HepG2 (cell line): ENCODE measurements at regions not wholly inside any gene's neighbourhood (a gene's known extent, or its start where the extent isn't known, plus 50 kb on each side); places are given as distances from the start of the nearest gene placed in this dataset.
A peak's percentile ranks its signal among the peaks of the same experiment; 100 is the strongest.

Experiments used
- ATAC-seq: fragments of 200-7000 bp; cut with Tn5 transposase; 3 replicates; pipeline ENCODE4 v1.9.1; 2020; ENCODE audit warnings: mild to moderate bottlenecking, moderate library complexity
- BruUV-seq: library from RNA; stranded (reverse); fragments of 400-500 nt; replicated peaks from 2 replicates; lab custom pipeline; 2021; lab: Mats Ljungman, UMichigan
- CTCF ChIA-PET: fragments of 300-600 bp; formaldehyde crosslinking; extraction: SDS; loops from one replicate; lab custom pipeline; 2021; ENCODE audit warnings: low total read pairs, inconsistent platforms, low intra/inter-chr PET ratio; lab: Yijun Ruan, JAX
- POLR2A ChIA-PET: fragments of 350-600 bp; sonication (Branson Sonifier 250); formaldehyde crosslinking; loops from one replicate; lab custom pipeline; 2020; ENCODE audit warnings: antibody characterized with exemption, inconsistent platforms; lab: Yijun Ruan, JAX
- DNase-seq: peaks from one replicate; pipeline ENCODE4 v3.0.0-alpha.2; 2015; ENCODE audit warnings: low spot score
- FAIRE-seq: peaks from 3 replicates; lab custom pipeline; 2011; peaks lifted over from hg19 to GRCh38; lab: Jason Lieb, UNC
- H2AFZ ChIP-seq: one replicate; pipeline ENCODE4 v1.6.1; 2011; ENCODE audit warnings: low read length, inconsistent platforms
- H3K27ac ChIP-seq: fragments of 300-600 bp; 3 replicates; pipeline ENCODE4 v1.8.0; 2011; ENCODE audit warnings: mixed run types, mild to moderate bottlenecking, mixed read lengths, low read length, inconsistent platforms; ENCODE audit not compliant: insufficient read depth; ENCODE audit errors: extremely low read length
- H3K27me3 ChIP-seq, 2 experiments: fragments of 200-600 bp in 1 of 2; 2 replicates in 1 of 2; 3 replicates in 1 of 2; pipeline versions ENCODE4 v1.6.0 to v1.8.0; 2011; ENCODE audit warnings: low read length in 2 of 2, mild to moderate bottlenecking in 2 of 2, moderate library complexity in 2 of 2, inconsistent platforms in 1 of 2; ENCODE audit not compliant: insufficient read depth in 2 of 2, control insufficient read depth in 1 of 2
- H3K36me3 ChIP-seq, 2 experiments: fragments of 200-600 bp in 1 of 2; replicated peaks in 1 of 2; 2 replicates in 1 of 2; 3 replicates in 1 of 2; pipeline versions ENCODE4 v1.5.1 to v1.8.0; 2011; ENCODE audit warnings: low read length in 2 of 2, inconsistent platforms in 1 of 2; ENCODE audit not compliant: insufficient read depth in 2 of 2, control insufficient read depth in 1 of 2
- H3K4me1 ChIP-seq: 2 replicates; pipeline ENCODE4 v1.5.1; 2012; ENCODE audit warnings: low read length, inconsistent platforms; ENCODE audit not compliant: insufficient read depth
- H3K4me2 ChIP-seq: 2 replicates; pipeline ENCODE4 v1.6.0; 2011; ENCODE audit warnings: low read depth, low read length, inconsistent platforms
- H3K4me3 ChIP-seq, 3 experiments: fragments of 200-600 bp in 1 of 3; sonication (generic), shearing (Covaris generic) in 1 of 3; replicated peaks in 1 of 3; 2 replicates each; pipeline ENCODE4 v1.5.1; 2011 to 2016; ENCODE audit warnings: low read length in 3 of 3, inconsistent platforms in 2 of 3, low read depth in 2 of 3, mild to moderate bottlenecking in 2 of 3, control low read depth in 1 of 3, mixed read lengths in 1 of 3; ENCODE audit not compliant: insufficient read depth in 1 of 3
- H3K79me2 ChIP-seq: one replicate; pipeline ENCODE4 v1.6.1; 2011; ENCODE audit warnings: low read length, inconsistent platforms; ENCODE audit not compliant: insufficient read depth
- H3K9ac ChIP-seq: 2 replicates; pipeline ENCODE4 v1.6.0; 2011; ENCODE audit warnings: mild to moderate bottlenecking, low read depth, low read length, inconsistent platforms; ENCODE audit not compliant: insufficient read depth
- H3K9me3 ChIP-seq: 2 replicates; pipeline ENCODE4 v1.5.1; 2012; ENCODE audit warnings: mild to moderate bottlenecking, low read length
- H4K20me1 ChIP-seq: 2 replicates; pipeline ENCODE4 v1.6.0; 2011; ENCODE audit warnings: inconsistent platforms, mild to moderate bottlenecking, low read length, moderate library complexity; ENCODE audit not compliant: insufficient read depth
- CC2D1A ChIP-seq: sonication (generic); formaldehyde crosslinking; IDR thresholded peaks from 2 replicates; pipeline ENCODE4 v1.8.1; 2023; ENCODE audit warnings: mild to moderate bottlenecking, missing genetic modification reagents
- SAFB2 ChIP-seq: sonication (generic); formaldehyde crosslinking; IDR thresholded peaks from 2 replicates; pipeline ENCODE4 v1.5.1; 2020; ENCODE audit warnings: missing genetic modification reagents, low read depth, mild to moderate bottlenecking, borderline replicate concordance
- ZMYM3 ChIP-seq: sonication (generic); formaldehyde crosslinking; IDR thresholded peaks from 2 replicates; pipeline ENCODE4 v1.5.1; 2020; ENCODE audit warnings: mild to moderate bottlenecking, missing genetic modification reagents
- ZNF768 ChIP-seq: sonication (generic); formaldehyde crosslinking; IDR thresholded peaks from 2 replicates; pipeline ENCODE4 v1.4.0; 2020; ENCODE audit warnings: missing genetic modification reagents
- ZNF883 ChIP-seq: sonication (generic); formaldehyde crosslinking; IDR thresholded peaks from 2 replicates; pipeline ENCODE4 v1.5.1; 2020; ENCODE audit warnings: mild to moderate bottlenecking, missing genetic modification reagents; ENCODE audit errors: not compliant biosample characterization
- ZSCAN9 ChIP-seq: IDR thresholded peaks from 2 replicates; pipeline ENCODE4 v1.6.1; 2016; ENCODE audit warnings: borderline replicate concordance
- WGBS: methylation state at CpG from one replicate; pipeline ENCODE4 v1.1.6; 2017; ENCODE audit warnings: low lambda C conversion rate; 5-methylcytosine and 5-hydroxymethylcytosine counted together
- in situ Hi-C: cut with HindIII; loops from 2 replicates; pipeline ENCODE4 v1.10.0; 2017; ENCODE audit warnings: low pct_unique_long_range_greater_than_20kb; ENCODE audit not compliant: extremely low pct_ligation_motif_present
- intact Hi-C: fragments of 100-400 bp; cut with micrococcal nuclease; formaldehyde crosslinking; loops from one replicate; pipeline ENCODE4 v1.10.0; 2022; ENCODE audit not compliant: unreplicated experiment
- TF ChIP-seq, protein P1 (sequence below): sonication (generic); formaldehyde crosslinking; IDR thresholded peaks from 2 replicates; pipeline ENCODE4 v1.5.1; 2020; ENCODE audit warnings: mild to moderate bottlenecking, missing genetic modification reagents, moderate library complexity
- TF ChIP-seq, protein P2 (sequence below): sonication (generic); formaldehyde crosslinking; IDR thresholded peaks from 2 replicates; pipeline ENCODE4 v1.4.0; 2020; ENCODE audit warnings: mild to moderate bottlenecking, missing genetic modification reagents
- TF ChIP-seq, protein P3 (sequence below): sonication (generic); formaldehyde crosslinking; IDR thresholded peaks from 2 replicates; pipeline ENCODE4 v1.8.0; 2022; ENCODE audit warnings: missing genetic modification reagents, mild to moderate bottlenecking, moderate library complexity, borderline replicate concordance
- TF ChIP-seq, protein P4 (sequence below): sonication (generic); formaldehyde crosslinking; IDR thresholded peaks from 2 replicates; pipeline ENCODE4 v1.4.0; 2020; ENCODE audit warnings: missing genetic modification reagents, borderline replicate concordance
- TF ChIP-seq, protein P5 (sequence below): sonication (generic); formaldehyde crosslinking; IDR thresholded peaks from 2 replicates; pipeline ENCODE4 v1.8.0; 2022; ENCODE audit warnings: missing genetic modification reagents, mild to moderate bottlenecking, borderline replicate concordance
- TF ChIP-seq, protein P6 (sequence below): sonication (generic); formaldehyde crosslinking; IDR thresholded peaks from 2 replicates; pipeline ENCODE4 v1.4.0; 2020; ENCODE audit warnings: mild to moderate bottlenecking, missing genetic modification reagents

DNA sequence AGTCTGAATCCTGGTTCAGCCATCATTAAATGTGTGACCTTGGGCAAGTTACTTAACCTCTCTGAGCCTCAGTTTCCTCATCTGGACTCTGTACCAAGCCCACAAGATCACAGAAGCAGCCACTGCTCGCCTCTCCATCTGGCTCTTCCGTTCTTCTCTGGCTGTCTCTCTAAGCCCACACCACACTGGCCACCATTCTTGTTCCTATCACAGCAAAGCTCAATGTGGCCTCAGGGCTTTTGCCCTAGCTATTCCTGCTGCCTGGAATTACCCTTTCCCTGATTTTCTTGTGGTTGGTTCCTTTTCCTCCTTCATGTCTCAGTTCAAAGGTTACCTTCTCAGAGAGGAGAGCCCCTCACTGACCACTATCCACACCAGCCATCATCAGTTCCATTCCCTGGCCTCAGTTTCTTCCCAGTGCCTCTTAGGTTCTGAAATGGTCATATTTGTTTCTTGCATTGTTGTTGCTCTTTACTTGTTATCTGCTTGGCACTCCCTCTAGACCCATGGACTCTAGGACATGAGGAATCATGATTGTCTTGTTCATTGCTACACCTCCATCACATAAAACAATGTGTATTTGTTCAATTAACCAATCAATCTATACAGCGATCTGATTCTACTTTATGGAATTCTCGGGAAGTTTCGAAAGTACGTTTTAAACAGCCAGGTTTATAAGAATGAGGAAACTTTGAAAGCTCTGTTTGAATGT lies 56.5 kb upstream of the PTPN1 start:
- in situ Hi-C loops (no loop called here), intact Hi-C loops (no loop called here)
- no TSS peak for BruUV-seq
- Histone ChIP-seq H4K20me1 (no peaks in the 10 kb centered on the region), H2AFZ (no peak overlapping the region), H3K9me3 (no peaks in the 10 kb centered on the region), H3K9ac (no peak overlapping the region), H3K27me3 (no peaks in the 10 kb centered on the region; a peak in 1 of 5 replicates), H3K36me3 (no peaks in the 10 kb centered on the region), H3K4me2 (peak overlapping the region; percentile 5; the same call in 1 of the 2 replicates), H3K27ac (no peak overlapping the region), H3K79me2 (no peaks in the 10 kb centered on the region), H3K4me1 (peaks cover 99% of the 10 kb centered on the region), H3K4me3 (no peak overlapping the region)
- ATAC-seq (no peak), DNase-seq (no peak), FAIRE-seq (peak; percentile 32)
- POLR2A ChIA-PET: interaction anchor here (1.0 to 6.2 kb wide), 9 partner anchors 11 to 264 kb away, joined by 3 to 70 read pairs (median 7); partner anchors contain the start of gene CEBPB
- CTCF ChIA-PET: no interaction called here
- 72% methylated on average over 6 of the region's 6 CpGs for WGBS
- TF ChIP-seq CC2D1A: no peak
- TF ChIP-seq, protein P1, sequence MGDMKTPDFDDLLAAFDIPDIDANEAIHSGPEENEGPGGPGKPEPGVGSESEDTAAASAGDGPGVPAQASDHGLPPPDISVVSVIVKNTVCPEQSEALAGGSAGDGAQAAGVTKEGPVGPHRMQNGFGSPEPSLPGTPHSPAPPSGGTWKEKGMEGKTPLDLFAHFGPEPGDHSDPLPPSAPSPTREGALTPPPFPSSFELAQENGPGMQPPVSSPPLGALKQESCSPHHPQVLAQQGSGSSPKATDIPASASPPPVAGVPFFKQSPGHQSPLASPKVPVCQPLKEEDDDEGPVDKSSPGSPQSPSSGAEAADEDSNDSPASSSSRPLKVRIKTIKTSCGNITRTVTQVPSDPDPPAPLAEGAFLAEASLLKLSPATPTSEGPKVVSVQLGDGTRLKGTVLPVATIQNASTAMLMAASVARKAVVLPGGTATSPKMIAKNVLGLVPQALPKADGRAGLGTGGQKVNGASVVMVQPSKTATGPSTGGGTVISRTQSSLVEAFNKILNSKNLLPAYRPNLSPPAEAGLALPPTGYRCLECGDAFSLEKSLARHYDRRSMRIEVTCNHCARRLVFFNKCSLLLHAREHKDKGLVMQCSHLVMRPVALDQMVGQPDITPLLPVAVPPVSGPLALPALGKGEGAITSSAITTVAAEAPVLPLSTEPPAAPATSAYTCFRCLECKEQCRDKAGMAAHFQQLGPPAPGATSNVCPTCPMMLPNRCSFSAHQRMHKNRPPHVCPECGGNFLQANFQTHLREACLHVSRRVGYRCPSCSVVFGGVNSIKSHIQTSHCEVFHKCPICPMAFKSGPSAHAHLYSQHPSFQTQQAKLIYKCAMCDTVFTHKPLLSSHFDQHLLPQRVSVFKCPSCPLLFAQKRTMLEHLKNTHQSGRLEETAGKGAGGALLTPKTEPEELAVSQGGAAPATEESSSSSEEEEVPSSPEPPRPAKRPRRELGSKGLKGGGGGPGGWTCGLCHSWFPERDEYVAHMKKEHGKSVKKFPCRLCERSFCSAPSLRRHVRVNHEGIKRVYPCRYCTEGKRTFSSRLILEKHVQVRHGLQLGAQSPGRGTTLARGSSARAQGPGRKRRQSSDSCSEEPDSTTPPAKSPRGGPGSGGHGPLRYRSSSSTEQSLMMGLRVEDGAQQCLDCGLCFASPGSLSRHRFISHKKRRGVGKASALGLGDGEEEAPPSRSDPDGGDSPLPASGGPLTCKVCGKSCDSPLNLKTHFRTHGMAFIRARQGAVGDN (CRISPR knock-in tag): peak; percentile 5; the same call in 1 of the 2 replicates
- TF ChIP-seq, protein P2, sequence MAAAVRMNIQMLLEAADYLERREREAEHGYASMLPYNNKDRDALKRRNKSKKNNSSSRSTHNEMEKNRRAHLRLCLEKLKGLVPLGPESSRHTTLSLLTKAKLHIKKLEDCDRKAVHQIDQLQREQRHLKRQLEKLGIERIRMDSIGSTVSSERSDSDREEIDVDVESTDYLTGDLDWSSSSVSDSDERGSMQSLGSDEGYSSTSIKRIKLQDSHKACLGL (CRISPR knock-in tag): no peak
- TF ChIP-seq, protein P3, sequence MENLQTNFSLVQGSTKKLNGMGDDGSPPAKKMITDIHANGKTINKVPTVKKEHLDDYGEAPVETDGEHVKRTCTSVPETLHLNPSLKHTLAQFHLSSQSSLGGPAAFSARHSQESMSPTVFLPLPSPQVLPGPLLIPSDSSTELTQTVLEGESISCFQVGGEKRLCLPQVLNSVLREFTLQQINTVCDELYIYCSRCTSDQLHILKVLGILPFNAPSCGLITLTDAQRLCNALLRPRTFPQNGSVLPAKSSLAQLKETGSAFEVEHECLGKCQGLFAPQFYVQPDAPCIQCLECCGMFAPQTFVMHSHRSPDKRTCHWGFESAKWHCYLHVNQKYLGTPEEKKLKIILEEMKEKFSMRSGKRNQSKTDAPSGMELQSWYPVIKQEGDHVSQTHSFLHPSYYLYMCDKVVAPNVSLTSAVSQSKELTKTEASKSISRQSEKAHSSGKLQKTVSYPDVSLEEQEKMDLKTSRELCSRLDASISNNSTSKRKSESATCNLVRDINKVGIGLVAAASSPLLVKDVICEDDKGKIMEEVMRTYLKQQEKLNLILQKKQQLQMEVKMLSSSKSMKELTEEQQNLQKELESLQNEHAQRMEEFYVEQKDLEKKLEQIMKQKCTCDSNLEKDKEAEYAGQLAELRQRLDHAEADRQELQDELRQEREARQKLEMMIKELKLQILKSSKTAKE: no peak
- TF ChIP-seq ZSCAN9 (CRISPR knock-in tag): no peak
- TF ChIP-seq ZMYM3: peak; percentile 69; the same call in 1 of the 2 replicates
- TF ChIP-seq, protein P4, sequence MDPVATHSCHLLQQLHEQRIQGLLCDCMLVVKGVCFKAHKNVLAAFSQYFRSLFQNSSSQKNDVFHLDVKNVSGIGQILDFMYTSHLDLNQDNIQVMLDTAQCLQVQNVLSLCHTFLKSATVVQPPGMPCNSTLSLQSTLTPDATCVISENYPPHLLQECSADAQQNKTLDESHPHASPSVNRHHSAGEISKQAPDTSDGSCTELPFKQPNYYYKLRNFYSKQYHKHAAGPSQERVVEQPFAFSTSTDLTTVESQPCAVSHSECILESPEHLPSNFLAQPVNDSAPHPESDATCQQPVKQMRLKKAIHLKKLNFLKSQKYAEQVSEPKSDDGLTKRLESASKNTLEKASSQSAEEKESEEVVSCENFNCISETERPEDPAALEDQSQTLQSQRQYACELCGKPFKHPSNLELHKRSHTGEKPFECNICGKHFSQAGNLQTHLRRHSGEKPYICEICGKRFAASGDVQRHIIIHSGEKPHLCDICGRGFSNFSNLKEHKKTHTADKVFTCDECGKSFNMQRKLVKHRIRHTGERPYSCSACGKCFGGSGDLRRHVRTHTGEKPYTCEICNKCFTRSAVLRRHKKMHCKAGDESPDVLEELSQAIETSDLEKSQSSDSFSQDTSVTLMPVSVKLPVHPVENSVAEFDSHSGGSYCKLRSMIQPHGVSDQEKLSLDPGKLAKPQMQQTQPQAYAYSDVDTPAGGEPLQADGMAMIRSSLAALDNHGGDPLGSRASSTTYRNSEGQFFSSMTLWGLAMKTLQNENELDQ (CRISPR knock-in tag): no peak
- TF ChIP-seq ZNF883 (CRISPR knock-in tag): no peak
- TF ChIP-seq, protein P5, sequence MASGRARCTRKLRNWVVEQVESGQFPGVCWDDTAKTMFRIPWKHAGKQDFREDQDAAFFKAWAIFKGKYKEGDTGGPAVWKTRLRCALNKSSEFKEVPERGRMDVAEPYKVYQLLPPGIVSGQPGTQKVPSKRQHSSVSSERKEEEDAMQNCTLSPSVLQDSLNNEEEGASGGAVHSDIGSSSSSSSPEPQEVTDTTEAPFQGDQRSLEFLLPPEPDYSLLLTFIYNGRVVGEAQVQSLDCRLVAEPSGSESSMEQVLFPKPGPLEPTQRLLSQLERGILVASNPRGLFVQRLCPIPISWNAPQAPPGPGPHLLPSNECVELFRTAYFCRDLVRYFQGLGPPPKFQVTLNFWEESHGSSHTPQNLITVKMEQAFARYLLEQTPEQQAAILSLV (CRISPR knock-in tag): 0 out of 2 replicates have a peak, but pooled peaks have one; percentile 44
- TF ChIP-seq, protein P6, sequence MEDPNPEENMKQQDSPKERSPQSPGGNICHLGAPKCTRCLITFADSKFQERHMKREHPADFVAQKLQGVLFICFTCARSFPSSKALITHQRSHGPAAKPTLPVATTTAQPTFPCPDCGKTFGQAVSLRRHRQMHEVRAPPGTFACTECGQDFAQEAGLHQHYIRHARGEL (CRISPR knock-in tag): no peak
- TF ChIP-seq ZNF768 (CRISPR knock-in tag): peak; percentile 51; the same call in 1 of the 2 replicates
- TF ChIP-seq SAFB2 (CRISPR knock-in tag): 0 out of 2 replicates have a peak, but pooled peaks have one; percentile 65
